GM23248 (cell line): ENCODE measurements at regions not wholly inside any gene's neighbourhood (a gene's known extent, or its start where the extent isn't known, plus 50 kb on each side); places are given as distances from the start of the nearest gene placed in this dataset.

Source experiments
- EZH2 ChIP-seq: fragments of 200-600 bp; sonication (generic); IDR thresholded peaks from 2 replicates; pipeline ENCODE4 v1.6.1; 2018; ENCODE audit warnings: antibody characterized with exemption, mild to moderate bottlenecking; ENCODE audit not compliant: insufficient read depth, poor library complexity, severe bottlenecking
- EZH2phosphoT487 ChIP-seq: fragments of 200-600 bp; sonication (generic); IDR thresholded peaks from 2 replicates; pipeline ENCODE4 v1.6.1; 2018; ENCODE audit warnings: antibody characterized with exemption, moderate library complexity, mild to moderate bottlenecking, low read depth; ENCODE audit not compliant: insufficient read depth

DNA sequence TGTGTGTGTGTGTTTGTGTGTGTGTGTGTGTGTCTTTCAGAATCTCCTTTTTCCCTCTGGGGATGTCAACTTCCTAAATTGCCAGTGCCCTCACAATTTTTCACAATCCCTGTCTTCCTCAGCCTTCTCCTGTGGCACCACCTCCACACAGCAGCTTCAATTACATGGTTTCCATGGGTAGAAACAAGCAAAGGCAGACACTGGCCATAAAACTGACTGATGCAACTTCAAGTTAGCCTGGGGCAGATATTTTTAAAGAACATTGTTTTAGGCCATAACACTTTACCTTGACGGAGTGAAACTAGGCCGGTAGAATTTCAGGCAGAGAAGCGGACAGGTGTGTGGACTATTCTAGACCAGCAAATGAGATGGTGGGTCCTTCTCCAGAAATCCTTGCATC is 405.8 kb upstream of the SUCLG2 start:
- TF ChIP-seq EZH2phosphoT487 (no peak), EZH2 (no peak)
